ENCODE measurements at regions not wholly inside any gene's neighbourhood (a gene's known extent, or its start where the extent isn't known, plus 50 kb on each side); places are given as distances from the start of the nearest gene placed in this dataset.

DNA sequence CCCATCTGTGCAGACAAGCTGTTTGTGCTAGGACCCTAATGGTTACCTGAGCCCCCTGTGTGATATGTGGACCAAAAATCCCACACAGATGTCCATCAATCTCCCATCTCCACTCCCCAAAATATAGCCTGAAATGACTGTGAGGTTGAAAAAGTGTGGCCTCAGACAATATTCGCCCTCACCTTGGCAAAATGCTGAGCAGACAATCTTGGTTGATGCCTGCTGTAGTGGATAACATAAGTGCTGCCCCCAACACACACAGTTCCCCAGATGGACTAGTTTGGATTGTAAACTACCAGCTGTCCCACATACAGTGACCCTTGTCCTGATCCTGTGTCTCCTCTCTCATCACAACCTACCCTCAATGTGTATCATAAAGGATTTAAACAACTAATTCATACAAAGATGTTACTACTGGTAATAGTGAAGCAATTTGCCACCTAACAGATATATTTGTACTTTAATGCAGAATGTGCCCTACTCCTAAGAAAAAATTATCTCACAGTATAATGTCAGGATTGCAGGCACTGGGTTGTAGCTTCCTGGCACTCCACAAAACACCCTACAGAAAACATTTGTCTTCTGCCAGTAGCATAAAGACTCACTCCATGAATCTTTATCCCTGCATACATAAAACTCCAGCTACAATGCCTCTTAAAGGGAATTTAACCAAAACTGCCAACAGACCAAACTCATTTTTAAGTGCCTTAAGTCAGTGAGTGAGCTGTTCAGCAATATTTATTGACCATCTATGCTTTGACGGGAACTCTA lies 161.6 kb downstream of the FBXO15 start:
- Histone ChIP-seq H3K27ac (ENCODE audit: low read depth in 1 of 2, low read length in 2 of 2) (no peak overlapping the region), H3K36me3 (ENCODE audit: control insufficient read depth in 4 of 4, insufficient read depth in 3 of 4, low read depth in 1 of 4, low read length in 3 of 4) (no peaks in the 10 kb centered on the region), H3K9ac (ENCODE audit: low read depth in 1 of 2, low read length in 2 of 2) (no peak overlapping the region), H3K9me3 (ENCODE audit: control insufficient read depth in 4 of 4, low read length in 3 of 4) (no peaks in the 10 kb centered on the region), H3K4me1 (ENCODE audit: control insufficient read depth in 4 of 4, insufficient read depth in 4 of 4, low read length in 3 of 4) (no peaks in the 10 kb centered on the region), H3K27me3 (ENCODE audit: control insufficient read depth in 4 of 4, insufficient read depth in 4 of 4, low read length in 3 of 4) (no peaks in the 10 kb centered on the region), H3K4me3 (ENCODE audit: low read depth in 1 of 3, low read length in 3 of 3) (no peak overlapping the region)
- TF ChIP-seq GABPA (IDR thresholded peaks at IDR 0.05 in 1 of 2, conservative IDR thresholded peaks at IDR 0.05 in 1 of 2) (no peak), EGR1 (IDR thresholded peaks at IDR 0.05; ENCODE audit: low read depth in 2 of 2) (no peak), SP1 (IDR thresholded peaks at IDR 0.05) (no peak), YY1 (IDR thresholded peaks at IDR 0.05) (no peak), FOXA2 (IDR thresholded peaks at IDR 0.05) (no peak), RAD21 (IDR thresholded peaks at IDR 0.05) (no peak), FOXA1 (IDR thresholded peaks at IDR 0.05) (no peak), TAF1 (conservative IDR thresholded peaks at IDR 0.05) (no peak), HNF4G (IDR thresholded peaks at IDR 0.05) (no peak), REST (IDR thresholded peaks at IDR 0.05) (no peak), HNF4A (conservative IDR thresholded peaks at IDR 0.05) (no peak), JUND (IDR thresholded peaks at IDR 0.05) (no peak), RXRA (IDR thresholded peaks at IDR 0.05) (no peak), NR2F2 (IDR thresholded peaks at IDR 0.05) (no peak)
- TF ChIP-seq, protein P1, sequence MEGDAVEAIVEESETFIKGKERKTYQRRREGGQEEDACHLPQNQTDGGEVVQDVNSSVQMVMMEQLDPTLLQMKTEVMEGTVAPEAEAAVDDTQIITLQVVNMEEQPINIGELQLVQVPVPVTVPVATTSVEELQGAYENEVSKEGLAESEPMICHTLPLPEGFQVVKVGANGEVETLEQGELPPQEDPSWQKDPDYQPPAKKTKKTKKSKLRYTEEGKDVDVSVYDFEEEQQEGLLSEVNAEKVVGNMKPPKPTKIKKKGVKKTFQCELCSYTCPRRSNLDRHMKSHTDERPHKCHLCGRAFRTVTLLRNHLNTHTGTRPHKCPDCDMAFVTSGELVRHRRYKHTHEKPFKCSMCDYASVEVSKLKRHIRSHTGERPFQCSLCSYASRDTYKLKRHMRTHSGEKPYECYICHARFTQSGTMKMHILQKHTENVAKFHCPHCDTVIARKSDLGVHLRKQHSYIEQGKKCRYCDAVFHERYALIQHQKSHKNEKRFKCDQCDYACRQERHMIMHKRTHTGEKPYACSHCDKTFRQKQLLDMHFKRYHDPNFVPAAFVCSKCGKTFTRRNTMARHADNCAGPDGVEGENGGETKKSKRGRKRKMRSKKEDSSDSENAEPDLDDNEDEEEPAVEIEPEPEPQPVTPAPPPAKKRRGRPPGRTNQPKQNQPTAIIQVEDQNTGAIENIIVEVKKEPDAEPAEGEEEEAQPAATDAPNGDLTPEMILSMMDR (IDR thresholded peaks at IDR 0.05; ENCODE audit: low read depth, low read length, missing input control) = no peak
- TF ChIP-seq, protein P2, sequence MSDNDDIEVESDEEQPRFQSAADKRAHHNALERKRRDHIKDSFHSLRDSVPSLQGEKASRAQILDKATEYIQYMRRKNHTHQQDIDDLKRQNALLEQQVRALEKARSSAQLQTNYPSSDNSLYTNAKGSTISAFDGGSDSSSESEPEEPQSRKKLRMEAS (IDR thresholded peaks at IDR 0.05) = no peak
- TF ChIP-seq, protein P3, sequence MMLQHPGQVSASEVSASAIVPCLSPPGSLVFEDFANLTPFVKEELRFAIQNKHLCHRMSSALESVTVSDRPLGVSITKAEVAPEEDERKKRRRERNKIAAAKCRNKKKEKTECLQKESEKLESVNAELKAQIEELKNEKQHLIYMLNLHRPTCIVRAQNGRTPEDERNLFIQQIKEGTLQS (IDR thresholded peaks at IDR 0.05) = no peak
- TF ChIP-seq, protein P4, sequence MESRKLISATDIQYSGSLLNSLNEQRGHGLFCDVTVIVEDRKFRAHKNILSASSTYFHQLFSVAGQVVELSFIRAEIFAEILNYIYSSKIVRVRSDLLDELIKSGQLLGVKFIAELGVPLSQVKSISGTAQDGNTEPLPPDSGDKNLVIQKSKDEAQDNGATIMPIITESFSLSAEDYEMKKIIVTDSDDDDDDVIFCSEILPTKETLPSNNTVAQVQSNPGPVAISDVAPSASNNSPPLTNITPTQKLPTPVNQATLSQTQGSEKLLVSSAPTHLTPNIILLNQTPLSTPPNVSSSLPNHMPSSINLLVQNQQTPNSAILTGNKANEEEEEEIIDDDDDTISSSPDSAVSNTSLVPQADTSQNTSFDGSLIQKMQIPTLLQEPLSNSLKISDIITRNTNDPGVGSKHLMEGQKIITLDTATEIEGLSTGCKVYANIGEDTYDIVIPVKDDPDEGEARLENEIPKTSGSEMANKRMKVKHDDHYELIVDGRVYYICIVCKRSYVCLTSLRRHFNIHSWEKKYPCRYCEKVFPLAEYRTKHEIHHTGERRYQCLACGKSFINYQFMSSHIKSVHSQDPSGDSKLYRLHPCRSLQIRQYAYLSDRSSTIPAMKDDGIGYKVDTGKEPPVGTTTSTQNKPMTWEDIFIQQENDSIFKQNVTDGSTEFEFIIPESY (IDR thresholded peaks at IDR 0.05) = no peak
- no peak for DNase-seq (ENCODE audit: low spot score)
- 79% methylated on average over 2 of the region's 2 CpGs for WGBS

Data from liver (tissue), 8 donors.